Mucosa of descending colon (tissue), 3 donors: ENCODE measurements at regions not wholly inside any gene's neighbourhood (a gene's known extent, or its start where the extent isn't known, plus 50 kb on each side); places are given as distances from the start of the nearest gene placed in this dataset.

Source experiments
- ATAC-seq: fragments of 200-7000 bp; cut with Tn5 transposase; one replicate; pipeline ENCODE4 v1.9.1; 2020; ENCODE audit warnings: mild to moderate bottlenecking, moderate library complexity
- DNase-seq, 3 donors: peaks; one replicate each; pipeline ENCODE4 v3.0.0-alpha.2; 2020
- H3K36me3 ChIP-seq: fragments of 200-600 bp; one replicate; pipeline ENCODE4 v1.8.0; 2021; ENCODE audit warnings: low read depth, mild to moderate bottlenecking
- H3K4me1 ChIP-seq: fragments of 200-600 bp; one replicate; pipeline ENCODE4 v1.8.0; 2021; ENCODE audit warnings: low read depth, mild to moderate bottlenecking
- H3K4me3 ChIP-seq: fragments of 200-600 bp; one replicate; pipeline ENCODE4 v1.8.0; 2021; ENCODE audit warnings: mild to moderate bottlenecking
- H3K9me3 ChIP-seq: fragments of 200-600 bp; one replicate; pipeline ENCODE4 v1.8.0; 2021; ENCODE audit warnings: mild to moderate bottlenecking
- CTCF ChIP-seq: fragments of 200-600 bp; IDR thresholded peaks from one replicate; pipeline ENCODE4 v1.8.0; 2022; ENCODE audit warnings: antibody characterized with exemption, mild to moderate bottlenecking
- intact Hi-C, 2 donors: fragments of 100-400 bp; cut with DNase I in 1 of 2; cut with micrococcal nuclease in 1 of 2; formaldehyde crosslinking; loops; one replicate each; pipeline versions ENCODE4 v1.11.0 to v1.11.1; 2022; cut with DNase I, micrococcal nuclease
- donor health status: DM: no; HTN: no; CAD: no; lungs with moderate emphysema.
- donor health status: DM: no; HTN: no; CAD: no.
- donor health status: DM: no; HTN: yes; CAD: no.

- no peak for TF ChIP-seq CTCF
- no peak for ATAC-seq
- intact Hi-C loops: no loop called here
Observed at GRCh38 chr18:41113885-41114482, 841.0 kb upstream of the PIK3C3 start.

GRCh38 chr18:41099451-41099850, 855.6 kb upstream of the PIK3C3 start:
- DNase-seq (no peak), ATAC-seq (no peak)
- no peak for TF ChIP-seq CTCF
- no peaks in the 10 kb centered on the region for H3K36me3 ChIP-seq
- peaks cover 3% of the 10 kb centered on the region for H3K9me3 ChIP-seq
- no peaks in the 10 kb centered on the region for H3K4me1 ChIP-seq
- H3K4me3 ChIP-seq: no peak overlapping the region
- intact Hi-C loops: no loop called here

More at GRCh38 chr18:41113885-41114482, 841.0 kb upstream of the PIK3C3 start:
- Histone ChIP-seq H3K4me1 (no peaks in the 10 kb centered on the region), H3K9me3 (peaks cover 5% of the 10 kb centered on the region), H3K36me3 (no peaks in the 10 kb centered on the region), H3K4me3 (no peak overlapping the region)
- DNase-seq: no peak

GRCh38 chr18:41096504-41096903, 858.5 kb upstream of the PIK3C3 start:
- Histone ChIP-seq H3K4me1 (no peaks in the 10 kb centered on the region), H3K36me3 (no peaks in the 10 kb centered on the region), H3K9me3 (no peaks in the 10 kb centered on the region), H3K4me3 (no peak overlapping the region)
- ATAC-seq (no peak), DNase-seq (no peak)
- TF ChIP-seq CTCF: no peak
- intact Hi-C loops: no loop called here

GRCh38 chr18:41077076-41077475, 878.0 kb upstream of the PIK3C3 start:
- TF ChIP-seq CTCF: no peak
- no peak for ATAC-seq
- intact Hi-C loops: no loop called here

GRCh38 chr18:41075212-41075611, 879.8 kb upstream of the PIK3C3 start:
- DNase-seq (no peak), ATAC-seq (no peak)
- intact Hi-C loops: no loop called here
- no peak for TF ChIP-seq CTCF
- Histone ChIP-seq H3K4me1 (no peaks in the 10 kb centered on the region), H3K36me3 (no peaks in the 10 kb centered on the region), H3K4me3 (no peak overlapping the region), H3K9me3 (no peaks in the 10 kb centered on the region)

More at GRCh38 chr18:41077076-41077475, 878.0 kb upstream of the PIK3C3 start:
- Histone ChIP-seq H3K36me3 (no peaks in the 10 kb centered on the region), H3K4me1 (no peaks in the 10 kb centered on the region), H3K4me3 (no peak overlapping the region), H3K9me3 (no peaks in the 10 kb centered on the region)
- DNase-seq: no peak
